SK-N-SH (cell line): ENCODE measurements at regions not wholly inside any gene's neighbourhood (a gene's known extent, or its start where the extent isn't known, plus 50 kb on each side); places are given as distances from the start of the nearest gene placed in this dataset.

Experiments
- CTCF ChIA-PET: fragments of 300-600, 350-600 bp; formaldehyde crosslinking; extraction: SDS; loops from one replicate; lab custom pipeline; 2021; lab: Yijun Ruan, JAX
- POLR2A ChIA-PET: fragments of 350-600 bp; sonication (Branson Sonifier 250); formaldehyde crosslinking; extraction: SDS; loops from one replicate; lab custom pipeline; 2020; ENCODE audit warnings: antibody characterized with exemption, inconsistent platforms; lab: Yijun Ruan, JAX
- DNase-seq: peaks from one replicate; pipeline ENCODE4 v3.0.0; 2012
- H2AFZ ChIP-seq: fragments of 200-600 bp; sonication (generic); 2 replicates; pipeline ENCODE4 v1.8.1; 2016; ENCODE audit warnings: antibody characterized with exemption, mild to moderate bottlenecking, low read depth
- H3F3A ChIP-seq: fragments of 200-600 bp; sonication (generic); replicated peaks from 2 replicates; pipeline ENCODE3; 2016; ENCODE audit warnings: antibody characterized with exemption, mild to moderate bottlenecking; ENCODE audit not compliant: insufficient read depth
- H3K27ac ChIP-seq, 2 experiments: fragments of 200-500 bp in 1 of 2; fragments of 200-600 bp in 1 of 2; sonication (Bioruptor generic) in 1 of 2; sonication (generic), shearing (Covaris generic) in 1 of 2; 2 replicates each; pipeline versions ENCODE4 v1.5.1 to v1.6.1; 2014 to 2016; ENCODE audit warnings: low read depth in 2 of 2, inconsistent platforms in 1 of 2, low read length in 1 of 2, mild to moderate bottlenecking in 1 of 2, mixed read lengths in 1 of 2
- H3K27me3 ChIP-seq: fragments of 200-600 bp; sonication (generic), shearing (Covaris generic); 2 replicates; pipeline ENCODE4 v1.6.1; 2016; ENCODE audit warnings: mixed run types; ENCODE audit not compliant: insufficient read depth
- H3K36me3 ChIP-seq, 2 experiments: fragments of 200-500 bp in 1 of 2; fragments of 200-600 bp in 1 of 2; sonication (Bioruptor generic) in 1 of 2; sonication (generic) in 1 of 2; replicated peaks in 1 of 2; 2 replicates each; pipeline versions ENCODE3 to v1.5.1; 2014 to 2016; ENCODE audit warnings: low read length in 1 of 2, mild to moderate bottlenecking in 1 of 2; ENCODE audit not compliant: insufficient read depth in 2 of 2, control insufficient read depth in 1 of 2
- H3K4me1 ChIP-seq, 2 experiments: fragments of 200-500 bp in 1 of 2; fragments of 200-600 bp in 1 of 2; sonication (Bioruptor generic) in 1 of 2; sonication (generic), shearing (Covaris generic) in 1 of 2; 2 replicates each; pipeline versions ENCODE4 v1.5.1 to v1.6.1; 2014 to 2016; ENCODE audit warnings: low read depth in 1 of 2, low read length in 1 of 2, mixed run types in 1 of 2; ENCODE audit not compliant: insufficient read depth in 2 of 2, control insufficient read depth in 1 of 2
- H3K4me2 ChIP-seq: fragments of 200-600 bp; sonication (generic), shearing (Covaris generic); 2 replicates; pipeline ENCODE4 v1.6.1; 2017; ENCODE audit warnings: mixed run types
- H3K4me3 ChIP-seq, 2 experiments: fragments of 200-500 bp in 1 of 2; fragments of 200-600 bp in 1 of 2; sonication (Bioruptor generic) in 1 of 2; sonication (generic), shearing (Covaris generic) in 1 of 2; 2 replicates each; pipeline versions ENCODE4 v1.5.1 to v1.8.1; 2014 to 2016; ENCODE audit warnings: low read depth in 2 of 2, inconsistent platforms in 1 of 2, low read length in 1 of 2, mild to moderate bottlenecking in 1 of 2, mixed read lengths in 1 of 2, moderate library complexity in 1 of 2
- H3K79me2 ChIP-seq: fragments of 200-600 bp; sonication (generic); 2 replicates; pipeline ENCODE4 v1.8.1; 2017; ENCODE audit warnings: mild to moderate bottlenecking; ENCODE audit not compliant: insufficient read depth
- H3K9ac ChIP-seq: fragments of 200-600 bp; sonication (generic); 2 replicates; pipeline ENCODE4 v1.6.1; 2017; ENCODE audit warnings: mixed run types
- H3K9me2 ChIP-seq: fragments of 200-600 bp; sonication (generic); 2 replicates; pipeline ENCODE4 v1.6.1; 2017; ENCODE audit warnings: mixed run types
- H3K9me3 ChIP-seq: fragments of 200-600 bp; sonication (generic); 2 replicates; pipeline ENCODE4 v1.6.1; 2017; ENCODE audit warnings: mixed run types, mild to moderate bottlenecking, moderate library complexity
- H4K20me1 ChIP-seq: fragments of 200-600 bp; sonication (generic); 2 replicates; pipeline ENCODE4 v1.6.1; 2017; ENCODE audit warnings: mild to moderate bottlenecking, mixed run types; ENCODE audit not compliant: insufficient read depth
- EP300 ChIP-seq, 2 experiments: IDR thresholded peaks; 2 replicates each; pipeline versions ENCODE4 v1.4.0 to v1.6.1; 2012; ENCODE audit warnings: borderline replicate concordance in 1 of 2, low read depth in 1 of 2, low read length in 1 of 2
- FOXJ3 ChIP-seq: sonication (generic); formaldehyde crosslinking; IDR thresholded peaks from 2 replicates; pipeline ENCODE4 v1.5.1; 2020; ENCODE audit warnings: mild to moderate bottlenecking, missing genetic modification reagents
- FOXM1 ChIP-seq: IDR thresholded peaks from 2 replicates; pipeline ENCODE4 v1.4.0; 2012; ENCODE audit warnings: low read depth, mild to moderate bottlenecking
- GABPA ChIP-seq: IDR thresholded peaks from 2 replicates; pipeline ENCODE4 v1.4.0; 2012; ENCODE audit warnings: low read depth, mild to moderate bottlenecking
- GATA2 ChIP-seq: sonication (generic); formaldehyde crosslinking; IDR thresholded peaks from 2 replicates; pipeline ENCODE4 v1.5.0; 2020; ENCODE audit warnings: mild to moderate bottlenecking, missing genetic modification reagents
- JUND ChIP-seq: IDR thresholded peaks from 2 replicates; pipeline ENCODE4 v1.4.0; 2012
- NFIC ChIP-seq: IDR thresholded peaks from 2 replicates; pipeline ENCODE4 v1.4.0; 2012; ENCODE audit warnings: borderline replicate concordance
- RCOR1 ChIP-seq: fragments of 150-350 bp; IDR thresholded peaks from 2 replicates; pipeline ENCODE4 v1.6.1; 2017; ENCODE audit warnings: antibody characterized with exemption, low read length
- REST ChIP-seq: IDR thresholded peaks from 2 replicates; pipeline ENCODE4 v1.6.1; 2012; ENCODE audit warnings: mild to moderate bottlenecking, low read depth, low read length, moderate library complexity
- RFX5 ChIP-seq: IDR thresholded peaks from 2 replicates; pipeline ENCODE4 v1.6.1; 2012; ENCODE audit warnings: mild to moderate bottlenecking, improper control_type of control experiment, low read length
- TEAD4 ChIP-seq: IDR thresholded peaks from 2 replicates; pipeline ENCODE4 v1.4.0; 2012; ENCODE audit warnings: mild to moderate bottlenecking, borderline replicate concordance; ENCODE audit not compliant: insufficient read depth
- USF2 ChIP-seq: fragments of 150-350 bp; IDR thresholded peaks from 2 replicates; pipeline ENCODE4 v1.6.1; 2017; ENCODE audit warnings: antibody characterized with exemption, low read length, low read depth, borderline replicate concordance
- YY1 ChIP-seq: IDR thresholded peaks from 2 replicates; pipeline ENCODE4 v1.4.0; 2012; ENCODE audit warnings: low read depth, mild to moderate bottlenecking
- TF ChIP-seq, protein P1 (sequence below): IDR thresholded peaks from 2 replicates; pipeline ENCODE4 v1.4.0; 2012; ENCODE audit warnings: low read depth, borderline replicate concordance

DNA sequence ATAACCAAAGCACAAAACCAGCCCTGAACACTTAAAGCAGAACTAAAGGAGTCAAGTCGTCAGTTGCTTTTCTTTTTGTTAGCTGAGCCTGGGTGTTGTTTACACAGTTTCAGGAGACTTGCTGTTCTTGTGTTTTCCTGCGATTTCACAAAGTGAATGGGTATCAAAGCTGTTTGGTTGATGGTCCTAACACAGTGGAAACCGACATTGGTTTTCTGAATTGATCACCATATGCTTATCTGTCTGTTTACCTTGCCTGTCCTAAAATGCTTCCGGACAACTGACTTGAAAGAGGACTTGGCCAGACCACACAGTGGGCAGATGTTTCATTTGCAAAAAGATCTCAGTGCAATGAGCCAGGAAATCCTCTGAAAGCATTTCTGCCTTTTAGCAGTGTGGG, 676.4 kb downstream of the PRELID2 start (continued):
- TF ChIP-seq FOXJ3 (CRISPR knock-in tag) = no peak
- no peak for TF ChIP-seq RFX5
- TF ChIP-seq, all 33 proteins: peak for 0

GRCh38 chr5:145157841-145158240, 677.3 kb downstream of the PRELID2 start:
- Histone ChIP-seq H3K9ac (no peak overlapping the region), H3K27ac (no peak overlapping the region), H4K20me1 (no peaks in the 10 kb centered on the region), H3K9me2 (no peaks in the 10 kb centered on the region), H3K36me3 (no peaks in the 10 kb centered on the region), H3K4me1 (no peaks in the 10 kb centered on the region), H3K4me3 (no peak overlapping the region), H3K79me2 (no peaks in the 10 kb centered on the region), H2AFZ (no peak overlapping the region), H3K27me3 (no peaks in the 10 kb centered on the region), H3K4me2 (no peak overlapping the region), H3F3A (no peaks in the 10 kb centered on the region), H3K9me3 (no peaks in the 10 kb centered on the region)
- no peak for DNase-seq
- ChIA-PET CTCF (no interaction called here), POLR2A (no interaction called here)
- TF ChIP-seq GABPA (no peak), GATA2 (no peak), YY1 (no peak), EP300 (IDR thresholded peaks at IDR 0.05; ENCODE audit: borderline replicate concordance in 1 of 2, low read depth in 1 of 2, low read length in 1 of 2) (no peak), USF2 (no peak), REST (no peak), RCOR1 (no peak), FOXM1 (no peak), JUND (no peak), NFIC (no peak), TEAD4 (no peak)
- TF ChIP-seq, protein P1, sequence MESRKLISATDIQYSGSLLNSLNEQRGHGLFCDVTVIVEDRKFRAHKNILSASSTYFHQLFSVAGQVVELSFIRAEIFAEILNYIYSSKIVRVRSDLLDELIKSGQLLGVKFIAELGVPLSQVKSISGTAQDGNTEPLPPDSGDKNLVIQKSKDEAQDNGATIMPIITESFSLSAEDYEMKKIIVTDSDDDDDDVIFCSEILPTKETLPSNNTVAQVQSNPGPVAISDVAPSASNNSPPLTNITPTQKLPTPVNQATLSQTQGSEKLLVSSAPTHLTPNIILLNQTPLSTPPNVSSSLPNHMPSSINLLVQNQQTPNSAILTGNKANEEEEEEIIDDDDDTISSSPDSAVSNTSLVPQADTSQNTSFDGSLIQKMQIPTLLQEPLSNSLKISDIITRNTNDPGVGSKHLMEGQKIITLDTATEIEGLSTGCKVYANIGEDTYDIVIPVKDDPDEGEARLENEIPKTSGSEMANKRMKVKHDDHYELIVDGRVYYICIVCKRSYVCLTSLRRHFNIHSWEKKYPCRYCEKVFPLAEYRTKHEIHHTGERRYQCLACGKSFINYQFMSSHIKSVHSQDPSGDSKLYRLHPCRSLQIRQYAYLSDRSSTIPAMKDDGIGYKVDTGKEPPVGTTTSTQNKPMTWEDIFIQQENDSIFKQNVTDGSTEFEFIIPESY = no peak
